Astrocyte of the spinal cord (primary cell): ENCODE measurements at regions not wholly inside any gene's neighbourhood (a gene's known extent, or its start where the extent isn't known, plus 50 kb on each side); places are given as distances from the start of the nearest gene placed in this dataset.

ENCODE experiments used
- DNase-seq: peaks from one replicate; pipeline ENCODE4 v3.0.0; 2011; ENCODE audit warnings: low read depth, low spot score
- H3K4me3 ChIP-seq: 2 replicates; pipeline ENCODE4 v1.5.1; 2011; ENCODE audit warnings: low read depth, mild to moderate bottlenecking, low read length, moderate library complexity
- CTCF ChIP-seq: IDR thresholded peaks from 2 replicates; pipeline ENCODE4 v1.5.1; 2012; ENCODE audit warnings: low read depth, mild to moderate bottlenecking, low read length, inconsistent platforms
- in situ Hi-C: cut with HindIII; loops from 2 replicates; pipeline ENCODE4 v1.10.0; 2017; ENCODE audit warnings: low sequenced_read_pairs

DNA sequence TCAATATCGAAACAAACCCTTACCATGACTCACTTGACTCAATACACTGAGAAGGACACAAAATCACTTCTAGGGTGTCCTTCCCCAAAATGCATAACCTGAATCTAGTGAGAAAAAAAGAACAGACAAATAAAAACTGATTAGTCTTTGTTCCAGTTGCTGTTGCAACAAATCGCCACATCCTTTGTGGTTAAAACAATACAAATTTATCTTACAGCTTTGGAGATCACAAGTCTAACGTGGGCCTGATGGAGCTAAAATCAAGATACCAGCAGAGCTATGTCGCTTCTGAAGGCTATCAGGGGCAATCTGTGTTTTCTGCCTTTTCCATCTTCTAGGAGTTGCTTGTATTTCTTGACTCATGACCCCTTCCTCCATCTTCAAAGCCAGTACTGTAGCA is 541.7 kb downstream of the KCNJ3 start:
- in situ Hi-C loops, result no loop called here
- TF ChIP-seq CTCF, result no peak
- no peak for DNase-seq
- no peak overlapping the region for H3K4me3 ChIP-seq

GRCh38 chr2:155235710-155236109 is 537.2 kb downstream of the KCNJ3 start:
- no peak for DNase-seq
- no peak for TF ChIP-seq CTCF
- in situ Hi-C loops, result no loop called here
- no peak overlapping the region for H3K4me3 ChIP-seq

DNA sequence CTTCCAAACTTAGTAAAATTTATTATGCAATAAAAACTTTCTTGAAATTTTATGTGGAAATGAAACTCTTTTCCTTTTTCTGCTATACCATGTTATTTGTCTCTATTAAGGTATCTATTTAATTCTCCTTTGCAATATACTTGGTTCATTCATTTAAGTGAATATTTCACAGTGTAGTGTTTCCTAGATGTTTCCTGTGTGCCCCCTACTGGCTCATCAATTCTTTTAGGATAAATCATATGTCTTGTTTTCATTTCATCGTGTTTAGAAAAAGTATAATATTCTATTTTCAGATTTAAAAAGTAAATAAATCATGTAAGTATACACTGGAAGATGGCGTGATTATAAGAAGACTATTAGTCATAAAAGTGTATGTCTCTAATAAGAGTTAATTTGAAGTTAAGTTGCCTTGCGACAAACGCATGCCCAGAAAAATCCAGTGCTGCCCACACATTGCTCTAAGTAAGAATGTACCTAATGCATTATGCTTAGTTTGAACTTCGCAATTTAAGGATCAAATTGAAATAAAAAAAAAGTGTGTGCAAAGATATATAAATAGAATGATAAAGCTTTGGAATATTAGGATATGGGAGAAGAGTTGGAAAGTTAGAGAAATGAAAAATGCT is 525.4 kb downstream of the KCNJ3 start:
- peak; percentile 19 for DNase-seq
- in situ Hi-C loops, result no loop called here
- H3K4me3 ChIP-seq, result no peak overlapping the region
- TF ChIP-seq CTCF, result peak; percentile 34

DNA sequence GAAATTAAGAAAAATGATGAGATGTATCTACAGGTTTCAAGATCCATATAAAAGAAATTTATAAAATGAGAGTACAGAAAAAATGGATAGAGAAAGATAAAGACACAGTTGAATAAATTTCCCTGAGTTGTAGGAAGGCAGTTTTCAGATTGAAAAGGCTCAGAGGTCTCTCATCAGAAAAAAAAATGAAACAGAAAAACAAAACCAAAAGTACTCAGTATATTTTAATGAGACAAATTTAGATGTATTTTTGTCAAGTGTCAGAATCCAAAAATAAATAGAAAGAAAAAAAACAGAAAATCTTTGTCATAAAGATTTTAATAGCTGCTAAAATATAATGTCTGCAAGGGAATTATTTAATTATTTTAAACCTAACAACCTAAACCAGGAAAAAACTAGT is 520.5 kb downstream of the KCNJ3 start:
- no peak for DNase-seq
- no peak for TF ChIP-seq CTCF
- in situ Hi-C loops, result no loop called here
- H3K4me3 ChIP-seq, result no peak overlapping the region

DNA sequence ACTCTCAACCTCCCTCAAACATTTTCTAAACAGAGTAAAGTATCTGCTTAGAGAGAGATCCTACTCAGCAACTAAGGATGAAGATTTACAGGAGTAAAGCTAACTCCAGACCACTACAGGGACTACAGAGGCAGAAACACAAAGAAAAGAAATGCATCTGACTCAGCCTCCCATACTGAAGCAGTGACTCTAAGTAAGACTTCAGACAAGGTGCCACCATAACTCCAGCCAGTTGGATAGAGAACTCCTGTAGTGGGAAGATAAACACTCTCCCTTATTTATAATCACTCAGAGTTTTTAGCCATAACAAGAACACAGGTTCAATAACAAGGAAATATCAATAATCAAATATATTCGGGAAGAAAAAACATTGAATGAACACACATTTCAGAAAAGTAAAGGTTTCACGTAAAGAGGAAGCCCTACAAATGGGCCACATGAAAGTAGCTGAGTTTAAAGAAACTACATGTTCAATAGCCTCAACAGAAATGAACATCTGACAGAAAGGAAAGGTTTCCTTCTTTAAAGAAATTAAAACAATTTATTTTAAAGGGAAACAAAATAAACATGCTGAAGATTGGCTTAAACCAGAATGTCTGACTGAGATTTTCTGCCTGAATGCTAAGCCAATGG is 519.9 kb downstream of the KCNJ3 start:
- in situ Hi-C loops, result no loop called here

GRCh38 chr2:155215037-155215707 is 516.7 kb downstream of the KCNJ3 start:
- H3K4me3 ChIP-seq, result no peak overlapping the region
- in situ Hi-C loops, result no loop called here
- no peak for TF ChIP-seq CTCF
- no peak for DNase-seq

More for the DNA sequence above, 519.9 kb downstream of the KCNJ3 start:
- H3K4me3 ChIP-seq, result no peak overlapping the region
- DNase-seq, result no peak
- TF ChIP-seq CTCF, result no peak
